GM23338 (cell line): ENCODE measurements at regions not wholly inside any gene's neighbourhood (a gene's known extent, or its start where the extent isn't known, plus 50 kb on each side); places are given as distances from the start of the nearest gene placed in this dataset.

Source experiments
- ATAC-seq: fragments of 200-7000 bp; cut with Tn5 transposase; 3 replicates; pipeline ENCODE4 v1.9.1; 2020
- DNase-seq: peaks from one replicate; pipeline ENCODE4 v3.0.0-alpha.2; 2015; ENCODE audit warnings: low spot score
- H2AFZ ChIP-seq: fragments of 200-600 bp; sonication (generic); 2 replicates; pipeline ENCODE4 v1.8.0; 2016; ENCODE audit warnings: antibody characterized with exemption, mild to moderate bottlenecking, moderate library complexity
- H3F3A ChIP-seq: fragments of 200-600 bp; sonication (generic); replicated peaks from 2 replicates; pipeline ENCODE4 v1.8.0; 2017; ENCODE audit warnings: antibody characterized with exemption, mixed run types, low read depth
- H3K27ac ChIP-seq: fragments of 200-600 bp; sonication (generic); 2 replicates; pipeline ENCODE4 v1.6.1; 2016; ENCODE audit warnings: low read depth
- H3K27me3 ChIP-seq: fragments of 200-600 bp; sonication (generic); 2 replicates; pipeline ENCODE4 v1.8.0; 2016; ENCODE audit warnings: mild to moderate bottlenecking, mixed run types, moderate library complexity; ENCODE audit not compliant: insufficient read depth
- H3K36me3 ChIP-seq: fragments of 200-600 bp; sonication (generic); 2 replicates; pipeline ENCODE4 v1.8.0; 2016; ENCODE audit warnings: mild to moderate bottlenecking; ENCODE audit not compliant: insufficient read depth
- H3K4me1 ChIP-seq: fragments of 200-600 bp; sonication (generic); 2 replicates; pipeline ENCODE4 v1.8.0; 2016; ENCODE audit warnings: mild to moderate bottlenecking, moderate library complexity; ENCODE audit not compliant: insufficient read depth
- H3K4me2 ChIP-seq: fragments of 200-600 bp; sonication (generic); 2 replicates; pipeline ENCODE4 v1.7.1; 2017; ENCODE audit warnings: mixed run types
- H3K4me3 ChIP-seq: fragments of 200-600 bp; sonication (generic); 2 replicates; pipeline ENCODE4 v1.6.1; 2016; ENCODE audit warnings: mixed run types
- H3K79me2 ChIP-seq: fragments of 200-600 bp; sonication (generic); replicated peaks from 2 replicates; pipeline ENCODE4 v1.8.0; 2017; ENCODE audit warnings: mild to moderate bottlenecking; ENCODE audit not compliant: insufficient read depth
- H3K9me2 ChIP-seq: fragments of 200-600 bp; sonication (generic); 2 replicates; pipeline ENCODE4 v1.8.0; 2017; ENCODE audit not compliant: insufficient read depth
- H4K20me1 ChIP-seq: fragments of 200-600 bp; sonication (generic); replicated peaks from 2 replicates; pipeline ENCODE4 v1.8.0; 2017; ENCODE audit warnings: mild to moderate bottlenecking; ENCODE audit not compliant: insufficient read depth
- H3K27ac Mint-ChIP-seq: 2 replicates; pipeline ENCODE4 v1.8.0; 2020; ENCODE audit warnings: inconsistent platforms, mild to moderate bottlenecking, moderate library complexity, mixed read lengths
- H3K27me3 Mint-ChIP-seq: 3 replicates; pipeline ENCODE4 v1.8.0; 2022; ENCODE audit warnings: low read depth, mild to moderate bottlenecking, moderate library complexity, mixed read lengths, inconsistent platforms; ENCODE audit not compliant: insufficient read depth, poor library complexity
- H3K36me3 Mint-ChIP-seq: 3 replicates; pipeline ENCODE4 v1.8.0; 2021; ENCODE audit warnings: low read depth, mild to moderate bottlenecking, inconsistent platforms, moderate library complexity, mixed read lengths
- H3K4me1 Mint-ChIP-seq: 3 replicates; pipeline ENCODE4 v1.8.0; 2020; ENCODE audit warnings: mild to moderate bottlenecking, inconsistent platforms, mixed read lengths
- H3K4me3 Mint-ChIP-seq: 3 replicates; pipeline ENCODE4 v1.8.0; 2021; ENCODE audit warnings: moderate library complexity, mild to moderate bottlenecking, inconsistent platforms, mixed read lengths
- H3K9me3 Mint-ChIP-seq: 3 replicates; pipeline ENCODE4 v1.8.0; 2020; ENCODE audit warnings: moderate library complexity, mild to moderate bottlenecking, inconsistent platforms, mixed read lengths
- CREB1 ChIP-seq: fragments of 250-450 bp; sonication (Bioruptor Pico); IDR thresholded peaks from 2 replicates; pipeline ENCODE4 v1.5.0; 2020; ENCODE audit warnings: low read depth, mild to moderate bottlenecking, moderate library complexity
- CTCF ChIP-seq, 2 experiments: fragments of 200-600 bp in 1 of 2; sonication (generic) in 1 of 2; conservative IDR thresholded peaks; 2 replicates each; pipeline versions ENCODE4 v1.5.1 to v1.6.1; 2016 to 2017; ENCODE audit warnings: antibody characterized with exemption in 2 of 2, low read depth in 2 of 2, mild to moderate bottlenecking in 2 of 2, moderate library complexity in 1 of 2
- ETS1 ChIP-seq: IDR thresholded peaks from 2 replicates; pipeline ENCODE4 v1.6.1; 2016; ENCODE audit warnings: antibody characterized with exemption
- EZH2 ChIP-seq: fragments of 200-600 bp; sonication (generic); IDR thresholded peaks from one replicate; pipeline ENCODE4 v1.8.0; 2017; ENCODE audit warnings: antibody characterized with exemption, mild to moderate bottlenecking, low read depth; ENCODE audit not compliant: unreplicated experiment
- EZH2phosphoT487 ChIP-seq: fragments of 200-600 bp; sonication (generic); IDR thresholded peaks from one replicate; pipeline ENCODE4 v1.8.1; 2018; ENCODE audit warnings: antibody characterized with exemption; ENCODE audit not compliant: unreplicated experiment
- JUNB ChIP-seq: IDR thresholded peaks from one replicate; pipeline ENCODE4 v1.6.1; 2016; ENCODE audit warnings: antibody characterized with exemption; ENCODE audit not compliant: unreplicated experiment
- NANOG ChIP-seq: IDR thresholded peaks from 2 replicates; pipeline ENCODE4 v1.6.1; 2016; ENCODE audit warnings: antibody characterized with exemption, borderline replicate concordance
- POLR2AphosphoS5 ChIP-seq: IDR thresholded peaks from 2 replicates; pipeline ENCODE4 v1.6.1; 2016; ENCODE audit warnings: antibody characterized with exemption, low read depth
- REST ChIP-seq: IDR thresholded peaks from one replicate; pipeline ENCODE4 v1.6.1; 2018; ENCODE audit warnings: antibody characterized with exemption; ENCODE audit not compliant: unreplicated experiment
- STAT1 ChIP-seq: IDR thresholded peaks from one replicate; pipeline ENCODE4 v1.6.1; 2016; ENCODE audit warnings: antibody characterized with exemption; ENCODE audit not compliant: unreplicated experiment
- ZNF114 ChIP-seq: fragments of 250-450 bp; sonication (Bioruptor Pico); IDR thresholded peaks from 2 replicates; pipeline ENCODE4 v1.5.0; 2020; ENCODE audit warnings: mild to moderate bottlenecking, moderate library complexity
- ZNF331 ChIP-seq: fragments of 250-450 bp; sonication (Bioruptor Pico); IDR thresholded peaks from 2 replicates; pipeline ENCODE4 v1.5.0; 2020; ENCODE audit warnings: low read depth, mild to moderate bottlenecking, moderate library complexity
- ZNF462 ChIP-seq: fragments of 250-450 bp; sonication (Bioruptor Pico); IDR thresholded peaks from 2 replicates; pipeline ENCODE4 v1.5.0; 2020; ENCODE audit warnings: mild to moderate bottlenecking, moderate library complexity

GRCh38 chr20:10111139-10111958 lies 76.6 kb downstream of the ANKEF1 start:
- DNase-seq (no peak), ATAC-seq (no peak)
- Histone ChIP-seq H3F3A (no peaks in the 10 kb centered on the region), H3K9me2 (peaks cover 5% of the 10 kb centered on the region; the same call in 1 of the 2 replicates), H3K4me2 (no peak overlapping the region), H3K36me3 (no peaks in the 10 kb centered on the region), H3K27me3 (no peaks in the 10 kb centered on the region), H3K4me3 (no peak overlapping the region), H3K4me1 (no peaks in the 10 kb centered on the region), H3K27ac (no peak overlapping the region), H2AFZ (no peak overlapping the region; the same call in 1 of the 2 replicates), H4K20me1 (no peaks in the 10 kb centered on the region), H3K79me2 (no peaks in the 10 kb centered on the region)
- no peak for TF ChIP-seq ETS1
- TF ChIP-seq REST = no peak
- no peak for TF ChIP-seq CREB1 (CRISPR knock-in tag)
- no peak for TF ChIP-seq CTCF (conservative IDR thresholded peaks at IDR 0.05; ENCODE audit: low read depth in 2 of 2)
- TF ChIP-seq STAT1 = no peak
- TF ChIP-seq JUNB = no peak
- no peak for TF ChIP-seq POLR2AphosphoS5
- TF ChIP-seq NANOG = no peak
- no peak for TF ChIP-seq ZNF114
- TF ChIP-seq EZH2phosphoT487 = no peak
- no peak for TF ChIP-seq ZNF462
- no peak for TF ChIP-seq EZH2
- no peak for TF ChIP-seq ZNF331 (CRISPR knock-in tag)
- no peak overlapping the region for H3K4me3 Mint-ChIP-seq
- H3K4me1 Mint-ChIP-seq = no peaks in the 10 kb centered on the region
- H3K36me3 Mint-ChIP-seq = no peaks in the 10 kb centered on the region
- H3K9me3 Mint-ChIP-seq = no peaks in the 10 kb centered on the region
- peaks cover 3% of the 10 kb centered on the region for H3K27me3 Mint-ChIP-seq
- H3K27ac Mint-ChIP-seq = no peak overlapping the region
